HL-60 (cell line): ENCODE measurements at regions not wholly inside any gene's neighbourhood (a gene's known extent, or its start where the extent isn't known, plus 50 kb on each side); places are given as distances from the start of the nearest gene placed in this dataset.

ENCODE experiments used
- GABPA ChIP-seq: IDR thresholded peaks from 2 replicates; pipeline ENCODE4 v1.6.1; 2012; ENCODE audit warnings: low read depth
- POLR2AphosphoS5 ChIP-seq: IDR thresholded peaks from 2 replicates; pipeline ENCODE4 v1.6.1; 2012; ENCODE audit warnings: low read depth
- SPI1 ChIP-seq: IDR thresholded peaks from 2 replicates; pipeline ENCODE4 v1.6.1; 2012; ENCODE audit warnings: low read depth, mild to moderate bottlenecking, borderline replicate concordance
- TF ChIP-seq, protein P1 (sequence below): IDR thresholded peaks from one replicate; pipeline ENCODE4 v1.5.1; 2011; ENCODE audit warnings: low read length, control low read depth, inconsistent platforms; ENCODE audit not compliant: insufficient read depth
- TF ChIP-seq, protein P2 (sequence below): IDR thresholded peaks from 2 replicates; pipeline ENCODE4 v1.6.1; 2012; ENCODE audit warnings: low read depth; ENCODE audit not compliant: insufficient replicate concordance

DNA sequence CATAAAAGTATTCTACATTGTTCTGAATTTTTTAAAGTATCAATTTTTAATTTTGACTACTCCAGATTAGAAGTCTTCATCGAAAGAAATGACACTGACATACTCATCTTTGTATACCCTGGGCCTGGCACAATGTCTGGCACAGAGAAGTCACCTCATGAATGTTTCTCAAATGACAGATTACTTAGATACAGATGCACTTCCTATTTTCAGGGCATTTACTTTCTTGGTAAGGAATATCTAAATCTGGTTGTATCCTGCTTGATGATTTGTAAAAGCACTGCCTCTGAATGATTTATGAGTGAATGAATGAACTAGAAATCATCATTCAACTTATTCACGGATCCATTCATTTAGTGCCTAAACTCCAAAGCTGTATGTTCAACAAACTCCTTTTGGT lies 1784.7 kb downstream of the LRRC4C start:
- TF ChIP-seq, protein P1, sequence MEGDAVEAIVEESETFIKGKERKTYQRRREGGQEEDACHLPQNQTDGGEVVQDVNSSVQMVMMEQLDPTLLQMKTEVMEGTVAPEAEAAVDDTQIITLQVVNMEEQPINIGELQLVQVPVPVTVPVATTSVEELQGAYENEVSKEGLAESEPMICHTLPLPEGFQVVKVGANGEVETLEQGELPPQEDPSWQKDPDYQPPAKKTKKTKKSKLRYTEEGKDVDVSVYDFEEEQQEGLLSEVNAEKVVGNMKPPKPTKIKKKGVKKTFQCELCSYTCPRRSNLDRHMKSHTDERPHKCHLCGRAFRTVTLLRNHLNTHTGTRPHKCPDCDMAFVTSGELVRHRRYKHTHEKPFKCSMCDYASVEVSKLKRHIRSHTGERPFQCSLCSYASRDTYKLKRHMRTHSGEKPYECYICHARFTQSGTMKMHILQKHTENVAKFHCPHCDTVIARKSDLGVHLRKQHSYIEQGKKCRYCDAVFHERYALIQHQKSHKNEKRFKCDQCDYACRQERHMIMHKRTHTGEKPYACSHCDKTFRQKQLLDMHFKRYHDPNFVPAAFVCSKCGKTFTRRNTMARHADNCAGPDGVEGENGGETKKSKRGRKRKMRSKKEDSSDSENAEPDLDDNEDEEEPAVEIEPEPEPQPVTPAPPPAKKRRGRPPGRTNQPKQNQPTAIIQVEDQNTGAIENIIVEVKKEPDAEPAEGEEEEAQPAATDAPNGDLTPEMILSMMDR = no peak
- TF ChIP-seq SPI1 = no peak
- no peak for TF ChIP-seq GABPA
- TF ChIP-seq POLR2AphosphoS5 = no peak
- TF ChIP-seq, protein P2, sequence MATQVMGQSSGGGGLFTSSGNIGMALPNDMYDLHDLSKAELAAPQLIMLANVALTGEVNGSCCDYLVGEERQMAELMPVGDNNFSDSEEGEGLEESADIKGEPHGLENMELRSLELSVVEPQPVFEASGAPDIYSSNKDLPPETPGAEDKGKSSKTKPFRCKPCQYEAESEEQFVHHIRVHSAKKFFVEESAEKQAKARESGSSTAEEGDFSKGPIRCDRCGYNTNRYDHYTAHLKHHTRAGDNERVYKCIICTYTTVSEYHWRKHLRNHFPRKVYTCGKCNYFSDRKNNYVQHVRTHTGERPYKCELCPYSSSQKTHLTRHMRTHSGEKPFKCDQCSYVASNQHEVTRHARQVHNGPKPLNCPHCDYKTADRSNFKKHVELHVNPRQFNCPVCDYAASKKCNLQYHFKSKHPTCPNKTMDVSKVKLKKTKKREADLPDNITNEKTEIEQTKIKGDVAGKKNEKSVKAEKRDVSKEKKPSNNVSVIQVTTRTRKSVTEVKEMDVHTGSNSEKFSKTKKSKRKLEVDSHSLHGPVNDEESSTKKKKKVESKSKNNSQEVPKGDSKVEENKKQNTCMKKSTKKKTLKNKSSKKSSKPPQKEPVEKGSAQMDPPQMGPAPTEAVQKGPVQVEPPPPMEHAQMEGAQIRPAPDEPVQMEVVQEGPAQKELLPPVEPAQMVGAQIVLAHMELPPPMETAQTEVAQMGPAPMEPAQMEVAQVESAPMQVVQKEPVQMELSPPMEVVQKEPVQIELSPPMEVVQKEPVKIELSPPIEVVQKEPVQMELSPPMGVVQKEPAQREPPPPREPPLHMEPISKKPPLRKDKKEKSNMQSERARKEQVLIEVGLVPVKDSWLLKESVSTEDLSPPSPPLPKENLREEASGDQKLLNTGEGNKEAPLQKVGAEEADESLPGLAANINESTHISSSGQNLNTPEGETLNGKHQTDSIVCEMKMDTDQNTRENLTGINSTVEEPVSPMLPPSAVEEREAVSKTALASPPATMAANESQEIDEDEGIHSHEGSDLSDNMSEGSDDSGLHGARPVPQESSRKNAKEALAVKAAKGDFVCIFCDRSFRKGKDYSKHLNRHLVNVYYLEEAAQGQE = no peak
